ENCODE measurements at regions not wholly inside any gene's neighbourhood (a gene's known extent, or its start where the extent isn't known, plus 50 kb on each side); places are given as distances from the start of the nearest gene placed in this dataset.

GRCh38 chr1:116821763-116822162 is 67.5 kb downstream of the CD2 start:
- Histone ChIP-seq H3K79me2 (ENCODE audit: control insufficient read depth, insufficient read depth, low read length) (no peaks in the 10 kb centered on the region), H3K27ac (ENCODE audit: low read length in 2 of 2) (no peak overlapping the region), H2AFZ (ENCODE audit: insufficient read depth, low read depth, low read length, poor library complexity, severe bottlenecking) (no peak overlapping the region), H3K4me2 (replicated peaks; ENCODE audit: low read depth, low read length, poor library complexity, severe bottlenecking) (no peak overlapping the region), H3K4me1 (ENCODE audit: control insufficient read depth in 2 of 2, insufficient read depth in 2 of 2, low read length in 2 of 2) (no peaks in the 10 kb centered on the region), H4K20me1 (ENCODE audit: control insufficient read depth, insufficient read depth, low read length, poor library complexity, severe bottlenecking) (no peaks in the 10 kb centered on the region), H3K9ac (ENCODE audit: low read length) (no peak overlapping the region), H3K4me3 (ENCODE audit: control extremely low read depth in 1 of 5, extremely low read depth in 1 of 5, insufficient read depth in 1 of 5, low read depth in 2 of 5, low read length in 4 of 5) (no peak overlapping the region), H3K9me3 (ENCODE audit: control extremely low read depth in 1 of 3, control insufficient read depth in 2 of 3, insufficient read depth in 1 of 3, low read length in 2 of 3) (no peaks in the 10 kb centered on the region), H3K36me3 (replicated peaks in 1 of 2; ENCODE audit: control extremely low read depth in 1 of 2, control insufficient read depth in 1 of 2, extremely low read depth in 1 of 2, insufficient read depth in 2 of 2, low read length in 1 of 2) (no peaks in the 10 kb centered on the region), H3K27me3 (replicated peaks in 1 of 4; ENCODE audit: control extremely low read depth in 1 of 4, control insufficient read depth in 3 of 4, insufficient read depth in 4 of 4, low read length in 3 of 4) (no peaks in the 10 kb centered on the region)
- H3K4me3 Mint-ChIP-seq, result no peak overlapping the region
- intact Hi-C loops (cut with micrococcal nuclease), result no loop called here
- ChIA-PET POLR2A (no interaction called here), CTCF (no interaction called here)
- no peaks in the 10 kb centered on the region for H3K4me1 Mint-ChIP-seq
- no peak for TF ChIP-seq EZH2 (IDR thresholded peaks at IDR 0.05; ENCODE audit: borderline replicate concordance, insufficient read depth, low read depth, low read length, poor library complexity, severe bottlenecking)
- TF ChIP-seq, protein P1, sequence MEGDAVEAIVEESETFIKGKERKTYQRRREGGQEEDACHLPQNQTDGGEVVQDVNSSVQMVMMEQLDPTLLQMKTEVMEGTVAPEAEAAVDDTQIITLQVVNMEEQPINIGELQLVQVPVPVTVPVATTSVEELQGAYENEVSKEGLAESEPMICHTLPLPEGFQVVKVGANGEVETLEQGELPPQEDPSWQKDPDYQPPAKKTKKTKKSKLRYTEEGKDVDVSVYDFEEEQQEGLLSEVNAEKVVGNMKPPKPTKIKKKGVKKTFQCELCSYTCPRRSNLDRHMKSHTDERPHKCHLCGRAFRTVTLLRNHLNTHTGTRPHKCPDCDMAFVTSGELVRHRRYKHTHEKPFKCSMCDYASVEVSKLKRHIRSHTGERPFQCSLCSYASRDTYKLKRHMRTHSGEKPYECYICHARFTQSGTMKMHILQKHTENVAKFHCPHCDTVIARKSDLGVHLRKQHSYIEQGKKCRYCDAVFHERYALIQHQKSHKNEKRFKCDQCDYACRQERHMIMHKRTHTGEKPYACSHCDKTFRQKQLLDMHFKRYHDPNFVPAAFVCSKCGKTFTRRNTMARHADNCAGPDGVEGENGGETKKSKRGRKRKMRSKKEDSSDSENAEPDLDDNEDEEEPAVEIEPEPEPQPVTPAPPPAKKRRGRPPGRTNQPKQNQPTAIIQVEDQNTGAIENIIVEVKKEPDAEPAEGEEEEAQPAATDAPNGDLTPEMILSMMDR (IDR thresholded peaks at IDR 0.05), result no peak
- ATAC-seq (ENCODE audit: low read depth) (no peak), DNase-seq (no peak)
- no peaks in the 10 kb centered on the region for H3K9me3 Mint-ChIP-seq (ENCODE audit: insufficient read depth)
- peaks cover 4% of the 10 kb centered on the region for H3K27me3 Mint-ChIP-seq
- no CpG with 5 or more reads among the region's 2 CpGs for WGBS (ENCODE audit: insufficient coverage)
- H3K27ac Mint-ChIP-seq, result no peak overlapping the region

- Histone ChIP-seq H2AFZ (ENCODE audit: insufficient read depth, low read depth, low read length, poor library complexity, severe bottlenecking) (no peak overlapping the region), H3K9me3 (ENCODE audit: control extremely low read depth in 1 of 3, control insufficient read depth in 2 of 3, insufficient read depth in 1 of 3, low read length in 2 of 3) (no peaks in the 10 kb centered on the region), H3K4me3 (ENCODE audit: control extremely low read depth in 1 of 5, extremely low read depth in 1 of 5, insufficient read depth in 1 of 5, low read depth in 2 of 5, low read length in 4 of 5) (no peak overlapping the region), H4K20me1 (ENCODE audit: control insufficient read depth, insufficient read depth, low read length, poor library complexity, severe bottlenecking) (no peaks in the 10 kb centered on the region), H3K27me3 (replicated peaks in 1 of 4; ENCODE audit: control extremely low read depth in 1 of 4, control insufficient read depth in 3 of 4, insufficient read depth in 4 of 4, low read length in 3 of 4) (no peaks in the 10 kb centered on the region), H3K79me2 (ENCODE audit: control insufficient read depth, insufficient read depth, low read length) (no peaks in the 10 kb centered on the region), H3K36me3 (replicated peaks in 1 of 2; ENCODE audit: control extremely low read depth in 1 of 2, control insufficient read depth in 1 of 2, extremely low read depth in 1 of 2, insufficient read depth in 2 of 2, low read length in 1 of 2) (no peaks in the 10 kb centered on the region), H3K4me1 (ENCODE audit: control insufficient read depth in 2 of 2, insufficient read depth in 2 of 2, low read length in 2 of 2) (no peaks in the 10 kb centered on the region), H3K4me2 (replicated peaks; ENCODE audit: low read depth, low read length, poor library complexity, severe bottlenecking) (no peak overlapping the region), H3K27ac (ENCODE audit: low read length in 2 of 2) (no peak overlapping the region), H3K9ac (ENCODE audit: low read length) (no peak overlapping the region)
- ChIA-PET CTCF (no interaction called here), POLR2A (no interaction called here)
- intact Hi-C loops (cut with micrococcal nuclease), result no loop called here
- no peak for DNase-seq
- no peak overlapping the region for H3K4me3 Mint-ChIP-seq
- no peak for ATAC-seq (ENCODE audit: low read depth)
- 94% methylated on average over 5 of the region's 5 CpGs for WGBS (ENCODE audit: insufficient coverage)
- H3K27me3 Mint-ChIP-seq, result peaks cover 4% of the 10 kb centered on the region
- no peaks in the 10 kb centered on the region for H3K9me3 Mint-ChIP-seq (ENCODE audit: insufficient read depth)
- TF ChIP-seq, protein P1 (IDR thresholded peaks at IDR 0.05), result no peak
- no peak for TF ChIP-seq EZH2 (IDR thresholded peaks at IDR 0.05; ENCODE audit: borderline replicate concordance, insufficient read depth, low read depth, low read length, poor library complexity, severe bottlenecking)
- no peaks in the 10 kb centered on the region for H3K4me1 Mint-ChIP-seq
- no peak overlapping the region for H3K27ac Mint-ChIP-seq
Observed at GRCh38 chr1:116824631-116825206, 70.5 kb downstream of the CD2 start.
